ENCODE measurements at regions not wholly inside any gene's neighbourhood (a gene's known extent, or its start where the extent isn't known, plus 50 kb on each side); places are given as distances from the start of the nearest gene placed in this dataset.
A peak's percentile ranks its signal among the peaks of the same experiment; 100 is the strongest.
"Not testable (repeated sequence)": the region's sequence is repeated elsewhere in the genome, so short reads cannot be mapped to it uniquely, and the experiment has no call there.

GRCh38 chr11:16536513-16536912 lies 180.2 kb upstream of the SOX6 start:
- no peak for DNase-seq (ENCODE audit: low read depth in 2 of 2)

GRCh38 chr11:16528639-16529038 lies 172.3 kb upstream of the SOX6 start:
- no peak for DNase-seq (ENCODE audit: low read depth in 2 of 2)

- no peak for DNase-seq (ENCODE audit: low read depth in 2 of 2)
Observed at GRCh38 chr11:16527525-16528246, 171.3 kb upstream of the SOX6 start.

GRCh38 chr11:16526947-16527346 lies 170.6 kb upstream of the SOX6 start:
- no peak for DNase-seq (ENCODE audit: low read depth in 2 of 2)

GRCh38 chr11:16520713-16521112 lies 164.4 kb upstream of the SOX6 start:
- not testable (repeated sequence) for DNase-seq (ENCODE audit: low read depth in 2 of 2)

GRCh38 chr11:16512899-16513241 lies 156.5 kb upstream of the SOX6 start:
- no peak for DNase-seq (ENCODE audit: low read depth in 2 of 2)

- DNase-seq (ENCODE audit: low read depth in 2 of 2): no peak
Observed at GRCh38 chr11:16512198-16512898, 156.0 kb upstream of the SOX6 start.

GRCh38 chr11:16511116-16512114 lies 155.1 kb upstream of the SOX6 start:
- DNase-seq (ENCODE audit: low read depth in 2 of 2): peak; percentile 60 to 69

- DNase-seq (ENCODE audit: low read depth in 2 of 2): no peak
Observed at GRCh38 chr11:16505481-16505880, 149.1 kb upstream of the SOX6 start.

GRCh38 chr11:16503891-16504290 lies 147.5 kb upstream of the SOX6 start:
- DNase-seq (ENCODE audit: low read depth in 2 of 2): not testable (repeated sequence)

- no peak for DNase-seq (ENCODE audit: low read depth in 2 of 2)
Observed at GRCh38 chr11:16494918-16495691, 138.8 kb upstream of the SOX6 start.

- DNase-seq (ENCODE audit: low read depth in 2 of 2): no peak
Observed at GRCh38 chr11:16484434-16484833, 128.1 kb upstream of the SOX6 start.

- DNase-seq (ENCODE audit: low read depth in 2 of 2): no peak
Observed at GRCh38 chr11:16474659-16475058, 118.3 kb upstream of the SOX6 start.

- DNase-seq (ENCODE audit: low read depth in 2 of 2): no peak
Observed at GRCh38 chr11:16469968-16470367, 113.6 kb upstream of the SOX6 start.

- no peak for DNase-seq (ENCODE audit: low read depth in 2 of 2)
Observed at GRCh38 chr11:16468735-16469453, 112.5 kb upstream of the SOX6 start.

- DNase-seq (ENCODE audit: low read depth in 2 of 2): no peak
Observed at GRCh38 chr11:16460508-16460907, 104.2 kb upstream of the SOX6 start.

- DNase-seq (ENCODE audit: low read depth in 2 of 2): no peak
Observed at GRCh38 chr11:16456366-16456765, 100.0 kb upstream of the SOX6 start.

- peak; percentile 25 to 33 for DNase-seq (ENCODE audit: low read depth in 2 of 2)
Observed at GRCh38 chr11:16454289-16454863, 98.0 kb upstream of the SOX6 start.

GRCh38 chr11:16448123-16448717 lies 91.9 kb upstream of the SOX6 start:
- DNase-seq (ENCODE audit: low read depth in 2 of 2): no peak

- DNase-seq (ENCODE audit: low read depth in 2 of 2): no peak
Observed at GRCh38 chr11:16441461-16441860, 85.1 kb upstream of the SOX6 start.
